ENCODE measurements at regions not wholly inside any gene's neighbourhood (a gene's known extent, or its start where the extent isn't known, plus 50 kb on each side); places are given as distances from the start of the nearest gene placed in this dataset.

DNA sequence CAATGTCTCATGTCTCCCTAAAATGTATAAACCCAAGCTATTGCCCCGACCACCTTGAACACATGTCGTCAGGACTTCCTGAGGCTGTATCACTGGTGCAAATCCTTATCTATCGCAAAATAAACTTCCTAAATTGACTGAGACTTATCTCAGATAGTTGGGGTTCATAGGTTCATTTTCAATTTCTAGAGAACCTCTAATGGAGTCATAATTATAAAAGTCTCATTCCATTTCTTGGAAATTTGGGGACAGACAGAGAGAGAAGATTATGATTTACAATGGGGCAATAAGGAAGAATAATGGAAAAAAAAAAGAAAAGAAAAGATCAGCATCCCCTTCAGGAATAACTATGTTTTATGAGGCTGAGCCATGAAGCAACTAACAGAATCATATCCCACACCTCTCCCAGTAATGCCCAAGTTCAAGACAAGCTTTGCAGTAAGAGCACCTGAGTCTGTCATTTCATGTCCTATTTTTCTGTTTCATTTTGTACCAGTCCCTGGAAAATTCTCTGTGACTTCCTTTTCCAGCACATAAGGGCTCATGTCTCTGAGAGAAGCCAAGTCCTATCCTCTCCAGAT, 70.0 kb upstream of the ETS2 start:
- Histone ChIP-seq H3K4me1 (replicated peaks; ENCODE audit: insufficient read depth) (no peaks in the 10 kb centered on the region), H3F3A (ENCODE audit: insufficient read depth, low read depth) (no peaks in the 10 kb centered on the region), H3K4me2 (no peak overlapping the region), H2AFZ (no peak overlapping the region), H3K79me2 (ENCODE audit: low read depth) (no peaks in the 10 kb centered on the region), H3K9me3 (ENCODE audit: insufficient read depth, low read depth) (no peaks in the 10 kb centered on the region), H3K4me3 (no peak overlapping the region), H3K27ac (no peak overlapping the region), H3K9me2 (ENCODE audit: insufficient read depth) (no peaks in the 10 kb centered on the region), H3K36me3 (ENCODE audit: low read depth) (no peaks in the 10 kb centered on the region), H4K20me1 (ENCODE audit: insufficient read depth) (no peaks in the 10 kb centered on the region), H3K27me3 (ENCODE audit: insufficient read depth, low read depth) (no peaks in the 10 kb centered on the region)
- CTCF ChIA-PET: no interaction called here
- no TSS peak for BruUV-seq (replicated peaks)
- no peak for DNase-seq
- POLR2A ChIA-PET (ENCODE audit: unreplicated experiment): no interaction called here
- intact Hi-C loops (cut with micrococcal nuclease; ENCODE audit: unreplicated experiment): loop anchor here (2.0 kb wide), 1 partner anchor 61 kb away; no protein-coding TSS in a partner anchor
- no peak for TF ChIP-seq EZH2 (IDR thresholded peaks at IDR 0.05; ENCODE audit: low read depth)
- TF ChIP-seq, protein P1, sequence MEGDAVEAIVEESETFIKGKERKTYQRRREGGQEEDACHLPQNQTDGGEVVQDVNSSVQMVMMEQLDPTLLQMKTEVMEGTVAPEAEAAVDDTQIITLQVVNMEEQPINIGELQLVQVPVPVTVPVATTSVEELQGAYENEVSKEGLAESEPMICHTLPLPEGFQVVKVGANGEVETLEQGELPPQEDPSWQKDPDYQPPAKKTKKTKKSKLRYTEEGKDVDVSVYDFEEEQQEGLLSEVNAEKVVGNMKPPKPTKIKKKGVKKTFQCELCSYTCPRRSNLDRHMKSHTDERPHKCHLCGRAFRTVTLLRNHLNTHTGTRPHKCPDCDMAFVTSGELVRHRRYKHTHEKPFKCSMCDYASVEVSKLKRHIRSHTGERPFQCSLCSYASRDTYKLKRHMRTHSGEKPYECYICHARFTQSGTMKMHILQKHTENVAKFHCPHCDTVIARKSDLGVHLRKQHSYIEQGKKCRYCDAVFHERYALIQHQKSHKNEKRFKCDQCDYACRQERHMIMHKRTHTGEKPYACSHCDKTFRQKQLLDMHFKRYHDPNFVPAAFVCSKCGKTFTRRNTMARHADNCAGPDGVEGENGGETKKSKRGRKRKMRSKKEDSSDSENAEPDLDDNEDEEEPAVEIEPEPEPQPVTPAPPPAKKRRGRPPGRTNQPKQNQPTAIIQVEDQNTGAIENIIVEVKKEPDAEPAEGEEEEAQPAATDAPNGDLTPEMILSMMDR (conservative IDR thresholded peaks at IDR 0.05): no peak

DNA sequence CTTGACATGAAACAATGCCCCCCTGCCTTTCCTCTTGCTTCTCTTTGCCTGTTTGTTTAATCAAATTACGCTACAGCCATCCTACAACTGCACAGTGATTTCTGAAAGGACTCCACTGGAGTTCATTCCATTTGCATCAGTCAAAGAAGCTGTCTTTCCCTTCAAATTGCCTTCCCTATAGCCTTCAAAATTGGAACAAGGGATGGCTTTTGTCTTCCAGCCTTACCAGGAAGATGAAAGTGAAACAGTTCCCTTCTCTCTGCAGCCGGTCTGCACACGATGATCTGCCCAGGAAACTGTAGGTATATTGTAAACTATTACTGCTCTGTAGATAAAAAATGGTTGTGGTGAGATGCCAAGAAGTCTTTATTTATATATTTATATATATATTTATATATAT, 65.6 kb upstream of the ETS2 start:
- DNase-seq: no peak
- H3K4me2 ChIP-seq: no peak overlapping the region
- no peaks in the 10 kb centered on the region for H3K9me2 ChIP-seq (ENCODE audit: insufficient read depth)
- intact Hi-C loops (cut with micrococcal nuclease; ENCODE audit: unreplicated experiment): no loop called here
- ChIA-PET CTCF (no interaction called here), POLR2A (ENCODE audit: unreplicated experiment) (no interaction called here)
- no peaks in the 10 kb centered on the region for H3K36me3 ChIP-seq (ENCODE audit: low read depth)
- H2AFZ ChIP-seq: no peak overlapping the region
- H3F3A ChIP-seq (ENCODE audit: insufficient read depth, low read depth): no peaks in the 10 kb centered on the region
- H3K4me3 ChIP-seq: no peak overlapping the region
- no peaks in the 10 kb centered on the region for H4K20me1 ChIP-seq (ENCODE audit: insufficient read depth)
- no TSS peak for BruUV-seq (replicated peaks)
- no peaks in the 10 kb centered on the region for H3K27me3 ChIP-seq (ENCODE audit: insufficient read depth, low read depth)
- no peaks in the 10 kb centered on the region for H3K4me1 ChIP-seq (replicated peaks; ENCODE audit: insufficient read depth)
- H3K79me2 ChIP-seq (ENCODE audit: low read depth): no peaks in the 10 kb centered on the region
- H3K27ac ChIP-seq: no peak overlapping the region
- TF ChIP-seq EZH2 (IDR thresholded peaks at IDR 0.05; ENCODE audit: low read depth): no peak
- TF ChIP-seq, protein P1 (conservative IDR thresholded peaks at IDR 0.05): no peak
- no peaks in the 10 kb centered on the region for H3K9me3 ChIP-seq (ENCODE audit: insufficient read depth, low read depth)

DNA sequence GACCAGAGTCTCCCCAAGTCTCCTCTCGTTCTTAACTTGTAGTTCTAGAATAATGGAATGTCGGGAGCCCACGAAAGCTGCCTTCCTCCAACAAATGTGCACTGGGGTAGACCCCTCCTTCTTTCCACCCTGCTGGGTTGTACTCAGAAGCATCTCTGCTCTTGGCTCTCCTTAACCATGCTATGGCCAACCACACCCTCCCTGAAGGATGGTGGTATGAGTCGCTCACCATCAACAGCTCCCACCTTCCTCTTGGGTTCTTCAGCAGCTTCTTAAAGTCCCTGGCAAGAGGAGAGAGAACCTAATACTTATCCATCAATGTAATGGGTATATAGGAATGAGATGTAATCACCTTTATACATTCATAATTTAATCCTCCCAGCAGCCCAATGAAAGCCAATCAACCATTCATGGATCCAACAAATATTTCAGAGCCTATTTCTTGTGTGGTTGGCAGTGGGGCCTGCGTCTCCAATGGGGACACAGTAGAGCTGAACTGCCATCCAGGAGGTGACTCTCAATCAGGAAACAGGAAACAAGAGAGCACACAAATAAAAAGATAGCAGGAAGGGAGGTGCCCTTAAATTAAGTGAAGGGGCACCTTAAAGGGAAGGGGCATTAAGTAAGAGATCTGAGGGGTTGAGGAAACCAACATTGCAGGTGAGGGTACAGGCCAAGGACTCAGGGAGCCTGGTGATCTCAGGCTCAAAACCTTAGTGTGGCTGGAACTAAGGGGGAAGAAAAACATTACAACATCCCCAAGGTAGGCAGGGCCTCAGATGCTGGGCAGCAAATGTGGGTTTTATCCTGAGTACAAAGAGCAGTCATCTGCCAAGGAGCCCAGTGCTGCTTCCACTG, 64.4 kb upstream of the ETS2 start:
- POLR2A ChIA-PET (ENCODE audit: unreplicated experiment): no interaction called here
- CTCF ChIA-PET: no interaction called here
- no peak overlapping the region for H2AFZ ChIP-seq

More for the DNA sequence above, 64.4 kb upstream of the ETS2 start:
- H3F3A ChIP-seq (ENCODE audit: insufficient read depth, low read depth): no peaks in the 10 kb centered on the region
- H3K9me2 ChIP-seq (ENCODE audit: insufficient read depth): no peaks in the 10 kb centered on the region
- H3K9me3 ChIP-seq (ENCODE audit: insufficient read depth, low read depth): no peaks in the 10 kb centered on the region
- H4K20me1 ChIP-seq (ENCODE audit: insufficient read depth): no peaks in the 10 kb centered on the region
- no TSS peak for BruUV-seq (replicated peaks)
- no peak for DNase-seq
- no peaks in the 10 kb centered on the region for H3K27me3 ChIP-seq (ENCODE audit: insufficient read depth, low read depth)
- intact Hi-C loops (cut with micrococcal nuclease; ENCODE audit: unreplicated experiment): no loop called here
- H3K27ac ChIP-seq: no peak overlapping the region
- TF ChIP-seq, protein P1 (conservative IDR thresholded peaks at IDR 0.05): no peak
- no peak for TF ChIP-seq EZH2 (IDR thresholded peaks at IDR 0.05; ENCODE audit: low read depth)
- no peak overlapping the region for H3K4me3 ChIP-seq
- no peaks in the 10 kb centered on the region for H3K4me1 ChIP-seq (replicated peaks; ENCODE audit: insufficient read depth)
- no peak overlapping the region for H3K4me2 ChIP-seq
- no peaks in the 10 kb centered on the region for H3K36me3 ChIP-seq (ENCODE audit: low read depth)
- no peaks in the 10 kb centered on the region for H3K79me2 ChIP-seq (ENCODE audit: low read depth)
